IMR-90 (cell line): ENCODE measurements at regions not wholly inside any gene's neighbourhood (a gene's known extent, or its start where the extent isn't known, plus 50 kb on each side); places are given as distances from the start of the nearest gene placed in this dataset.

Source experiments
- ATAC-seq: fragments of 200-7000 bp; cut with Tn5 transposase; 2 replicates; pipeline ENCODE4 v1.9.1; 2020; ENCODE audit warnings: low read depth, mild to moderate bottlenecking, moderate library complexity
- BruUV-seq: library from RNA; stranded (reverse); fragments of 400-500 nt; replicated peaks from 2 replicates; lab custom pipeline; 2021; lab: Mats Ljungman, UMichigan
- CTCF ChIA-PET: fragments of 300-600 bp; formaldehyde crosslinking; extraction: SDS; loops from one replicate; lab custom pipeline; 2021; ENCODE audit warnings: antibody characterized with exemption; lab: Yijun Ruan, JAX
- POLR2A ChIA-PET: fragments of 300-600 bp; sonication (Branson Sonifier 250); formaldehyde crosslinking; loops from one replicate; lab custom pipeline; 2022; ENCODE audit warnings: antibody characterized with exemption; ENCODE audit not compliant: unreplicated experiment; lab: Charles Lee
- DNase-seq: peaks from one replicate; pipeline ENCODE4 v3.0.0; 2013
- H2AFZ ChIP-seq: replicated peaks from 2 replicates; pipeline ENCODE3; 2013; ENCODE audit warnings: low read length, mild to moderate bottlenecking; ENCODE audit not compliant: poor library complexity
- H2AK5ac ChIP-seq: 2 replicates; pipeline ENCODE4 v1.6.1; 2013; ENCODE audit warnings: low read depth, low read length, inconsistent platforms
- H2AK9ac ChIP-seq: replicated peaks from 2 replicates; pipeline ENCODE3; 2013; ENCODE audit warnings: mild to moderate bottlenecking, low read depth, low read length, moderate library complexity; ENCODE audit not compliant: poor library complexity
- H2BK120ac ChIP-seq: 2 replicates; pipeline ENCODE4 v1.6.1; 2013; ENCODE audit warnings: low read depth, low read length, inconsistent platforms
- H2BK15ac ChIP-seq: 3 replicates; pipeline ENCODE4 v1.6.1; 2013; ENCODE audit warnings: low read depth, low read length, inconsistent platforms
- H2BK20ac ChIP-seq: 2 replicates; pipeline ENCODE4 v1.6.1; 2013; ENCODE audit warnings: low read depth, mild to moderate bottlenecking, inconsistent platforms, low read length, moderate library complexity
- H2BK5ac ChIP-seq: 2 replicates; pipeline ENCODE4 v1.6.1; 2013; ENCODE audit warnings: mild to moderate bottlenecking, low read depth, low read length, inconsistent platforms; ENCODE audit not compliant: poor library complexity, severe bottlenecking
- H3K14ac ChIP-seq: replicated peaks from 2 replicates; pipeline ENCODE4 v1.6.1; 2013; ENCODE audit warnings: low read depth, low read length, inconsistent platforms
- H3K18ac ChIP-seq: 2 replicates; pipeline ENCODE4 v1.6.1; 2013; ENCODE audit warnings: low read depth, low read length, control low read depth
- H3K23ac ChIP-seq: 2 replicates; pipeline ENCODE4 v1.6.1; 2013; ENCODE audit warnings: low read depth, low read length, inconsistent platforms
- H3K27ac ChIP-seq: 2 replicates; pipeline ENCODE4 v1.5.1; 2013; ENCODE audit warnings: mild to moderate bottlenecking, control low read depth, low read length; ENCODE audit not compliant: insufficient read depth
- H3K27me3 ChIP-seq: 2 replicates; pipeline ENCODE4 v1.6.1; 2013; ENCODE audit warnings: low read length; ENCODE audit not compliant: control insufficient read depth, insufficient read depth
- H3K36me3 ChIP-seq: 2 replicates; pipeline ENCODE4 v1.6.1; 2013; ENCODE audit warnings: low read length, mixed read lengths; ENCODE audit not compliant: control insufficient read depth, insufficient read depth
- H3K4ac ChIP-seq: 2 replicates; pipeline ENCODE4 v1.6.1; 2013; ENCODE audit warnings: low read depth, low read length, inconsistent platforms
- H3K4me1 ChIP-seq: 2 replicates; pipeline ENCODE4 v1.6.1; 2013; ENCODE audit warnings: low read length, mixed read lengths; ENCODE audit not compliant: control insufficient read depth, insufficient read depth
- H3K4me2 ChIP-seq: 2 replicates; pipeline ENCODE4 v1.6.1; 2013; ENCODE audit warnings: low read depth, mild to moderate bottlenecking, control low read depth, low read length, moderate library complexity
- H3K4me3 ChIP-seq: 2 replicates; pipeline ENCODE4 v1.5.1; 2013; ENCODE audit warnings: low read depth, mild to moderate bottlenecking, control low read depth, low read length, moderate library complexity; ENCODE audit not compliant: insufficient read depth
- H3K56ac ChIP-seq: 2 replicates; pipeline ENCODE4 v1.6.1; 2013; ENCODE audit warnings: low read length, inconsistent platforms; ENCODE audit not compliant: insufficient read depth; ENCODE audit errors: extremely low read depth
- H3K79me1 ChIP-seq, 2 experiments: 2 replicates each; pipeline ENCODE4 v1.6.1; 2013; ENCODE audit warnings: low read length in 2 of 2, inconsistent platforms in 1 of 2, low read depth in 1 of 2
- H3K9ac ChIP-seq: 2 replicates; pipeline ENCODE4 v1.6.1; 2013; ENCODE audit warnings: low read depth, low read length, control low read depth
- H3K9me1 ChIP-seq: 2 replicates; pipeline ENCODE4 v1.6.1; 2013; ENCODE audit warnings: low read length, inconsistent platforms; ENCODE audit not compliant: insufficient read depth
- H3K9me3 ChIP-seq: 2 replicates; pipeline ENCODE4 v1.6.1; 2013; ENCODE audit warnings: low read length; ENCODE audit not compliant: control insufficient read depth, insufficient read depth
- H4K20me1 ChIP-seq: 2 replicates; pipeline ENCODE4 v1.6.1; 2013; ENCODE audit warnings: low read length, inconsistent platforms; ENCODE audit not compliant: insufficient read depth
- H4K5ac ChIP-seq: 2 replicates; pipeline ENCODE4 v1.6.1; 2013; ENCODE audit warnings: mild to moderate bottlenecking, low read depth, low read length, control low read depth
- H4K8ac ChIP-seq, 2 experiments: 2 replicates each; pipeline ENCODE4 v1.6.1; 2013; ENCODE audit warnings: low read depth in 2 of 2, low read length in 2 of 2, control low read depth in 1 of 2, inconsistent platforms in 1 of 2
- H4K91ac ChIP-seq: 2 replicates; pipeline ENCODE4 v1.6.1; 2013; ENCODE audit warnings: low read depth, low read length, inconsistent platforms; ENCODE audit not compliant: insufficient read depth
- NFE2L2 ChIP-seq: fragments of 150-350 bp; IDR thresholded peaks from 2 replicates; pipeline ENCODE4 v1.6.1; 2016; ENCODE audit warnings: low read depth, mild to moderate bottlenecking, low read length
- RCOR1 ChIP-seq: IDR thresholded peaks from 2 replicates; pipeline ENCODE4 v1.6.1; 2012; ENCODE audit warnings: mild to moderate bottlenecking, low read length, improper control_type of control experiment; ENCODE audit not compliant: insufficient replicate concordance
- RFX5 ChIP-seq: IDR thresholded peaks from 2 replicates; pipeline ENCODE4 v1.8.0; 2012; ENCODE audit warnings: low read depth, mild to moderate bottlenecking, low read length, moderate library complexity
- WGBS, 2 experiments: methylation state at CpG; one replicate each; pipeline versions ENCODE4 v1.1.5 to v1.1.7; 2013; ENCODE audit warnings: missing lambda C conversion rate in 2 of 2; ENCODE audit not compliant: insufficient read length in 1 of 2; ENCODE audit errors: extremely low coverage in 2 of 2; 5-methylcytosine and 5-hydroxymethylcytosine counted together
- dilution Hi-C: fragments of 300-500 bp; cut with HindIII; formaldehyde crosslinking; loops from one replicate; pipeline ENCODE4 v1.14.3; 2018; ENCODE audit warnings: low sequenced_read_pairs; ENCODE audit not compliant: unreplicated experiment
- in situ Hi-C: fragments of 300-500 bp; cut with MboI; formaldehyde crosslinking; loops from 3 replicates; pipeline ENCODE4 v1.14.3; 2019; ENCODE audit warnings: low sequenced_read_pairs, inconsistent platforms, mixed read lengths
- intact Hi-C: fragments of 100-400 bp; cut with micrococcal nuclease; formaldehyde crosslinking; loops from 2 replicates; pipeline ENCODE4 v1.10.0; 2022
- TF ChIP-seq, protein P1 (sequence below): conservative IDR thresholded peaks from 2 replicates; pipeline ENCODE4 v1.5.1; 2012; ENCODE audit warnings: mild to moderate bottlenecking, low read depth, low read length, improper control_type of control experiment

DNA sequence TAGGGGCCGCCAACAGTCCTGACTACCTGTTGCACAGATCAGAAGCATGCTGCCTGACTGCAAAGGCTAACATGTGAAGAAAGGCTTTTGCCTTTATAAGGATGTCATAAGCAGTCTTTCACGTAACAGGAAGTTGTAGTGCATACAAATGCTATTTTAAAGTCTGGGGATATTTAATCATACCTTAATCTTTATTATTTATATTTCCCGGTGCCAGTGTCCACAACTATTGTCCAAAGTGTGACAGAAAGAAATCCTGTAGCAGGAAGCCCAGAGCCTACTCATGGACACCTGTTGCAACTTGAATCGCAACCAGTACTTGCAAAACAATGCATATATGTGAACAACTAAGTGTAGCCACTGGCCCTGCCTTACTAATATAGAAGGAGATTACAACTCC is 235.8 kb downstream of the ALDH8A1 start:
- Histone ChIP-seq H3K36me3 (no peaks in the 10 kb centered on the region), H3K9ac (no peak overlapping the region), H3K4ac (no peak overlapping the region), H3K79me1 (no peaks in the 10 kb centered on the region), H4K91ac (no peak overlapping the region), H3K9me1 (no peaks in the 10 kb centered on the region), H2AK5ac (no peak overlapping the region), H2BK5ac (no peak overlapping the region), H4K5ac (no peak overlapping the region), H3K18ac (no peak overlapping the region), H2AK9ac (no peak overlapping the region), H2BK20ac (no peak overlapping the region), H3K4me3 (no peak overlapping the region), H3K56ac (no peak overlapping the region), H4K8ac (no peak overlapping the region), H3K23ac (no peak overlapping the region), H2AFZ (no peak overlapping the region), H3K14ac (no peak overlapping the region), H2BK120ac (no peak overlapping the region), H2BK15ac (no peak overlapping the region), H3K4me1 (no peaks in the 10 kb centered on the region), H3K27ac (no peak overlapping the region), H3K4me2 (no peak overlapping the region), H3K9me3 (no peaks in the 10 kb centered on the region), H3K27me3 (no peaks in the 10 kb centered on the region), H4K20me1 (no peaks in the 10 kb centered on the region)
- no peak for TF ChIP-seq RFX5
- TF ChIP-seq RCOR1, result no peak
- TF ChIP-seq, protein P1, sequence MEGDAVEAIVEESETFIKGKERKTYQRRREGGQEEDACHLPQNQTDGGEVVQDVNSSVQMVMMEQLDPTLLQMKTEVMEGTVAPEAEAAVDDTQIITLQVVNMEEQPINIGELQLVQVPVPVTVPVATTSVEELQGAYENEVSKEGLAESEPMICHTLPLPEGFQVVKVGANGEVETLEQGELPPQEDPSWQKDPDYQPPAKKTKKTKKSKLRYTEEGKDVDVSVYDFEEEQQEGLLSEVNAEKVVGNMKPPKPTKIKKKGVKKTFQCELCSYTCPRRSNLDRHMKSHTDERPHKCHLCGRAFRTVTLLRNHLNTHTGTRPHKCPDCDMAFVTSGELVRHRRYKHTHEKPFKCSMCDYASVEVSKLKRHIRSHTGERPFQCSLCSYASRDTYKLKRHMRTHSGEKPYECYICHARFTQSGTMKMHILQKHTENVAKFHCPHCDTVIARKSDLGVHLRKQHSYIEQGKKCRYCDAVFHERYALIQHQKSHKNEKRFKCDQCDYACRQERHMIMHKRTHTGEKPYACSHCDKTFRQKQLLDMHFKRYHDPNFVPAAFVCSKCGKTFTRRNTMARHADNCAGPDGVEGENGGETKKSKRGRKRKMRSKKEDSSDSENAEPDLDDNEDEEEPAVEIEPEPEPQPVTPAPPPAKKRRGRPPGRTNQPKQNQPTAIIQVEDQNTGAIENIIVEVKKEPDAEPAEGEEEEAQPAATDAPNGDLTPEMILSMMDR, result no peak
- no peak for TF ChIP-seq NFE2L2
- in situ Hi-C loops (no loop called here), intact Hi-C loops (no loop called here), dilution Hi-C loops (no loop called here)
- ATAC-seq (no peak), DNase-seq (no peak)
- WGBS, 2 experiments, result 100% methylated on average over 1 of the region's 4 CpGs; no CpG with 5 or more reads in 1 of the 2 experiments
- no TSS peak for BruUV-seq
- ChIA-PET CTCF (no interaction called here), POLR2A (no interaction called here)
